Astrocyte (in vitro differentiated cells and primary cell): ENCODE measurements at regions not wholly inside any gene's neighbourhood (a gene's known extent, or its start where the extent isn't known, plus 50 kb on each side); places are given as distances from the start of the nearest gene placed in this dataset.
A peak's percentile ranks its signal among the peaks of the same experiment; 100 is the strongest.

ENCODE experiments used
- DNase-seq: peaks from one replicate; pipeline ENCODE4 v3.0.0-alpha.2; 2010; ENCODE audit warnings: low read depth
- FAIRE-seq: peaks from 2 replicates; lab custom pipeline; 2011; peaks lifted over from hg19 to GRCh38; lab: Jason Lieb, UNC
- H2AFZ ChIP-seq: 2 replicates; pipeline ENCODE4 v1.6.0; 2012; ENCODE audit warnings: low read depth, low read length, inconsistent platforms
- H3K27ac ChIP-seq: 2 replicates; pipeline ENCODE4 v1.5.1; 2011; ENCODE audit warnings: low read depth, low read length, inconsistent platforms
- H3K27me3 ChIP-seq: 2 replicates; pipeline ENCODE4 v1.6.0; 2011; ENCODE audit warnings: low read length, inconsistent platforms; ENCODE audit not compliant: insufficient read depth
- H3K36me3 ChIP-seq: 2 replicates; pipeline ENCODE4 v1.5.1; 2011; ENCODE audit warnings: low read length, inconsistent platforms; ENCODE audit not compliant: insufficient read depth
- H3K4me1 ChIP-seq: 2 replicates; pipeline ENCODE4 v1.5.1; 2011; ENCODE audit warnings: low read length, inconsistent platforms; ENCODE audit not compliant: insufficient read depth
- H3K4me2 ChIP-seq: 2 replicates; pipeline ENCODE4 v1.6.0; 2012; ENCODE audit warnings: low read length, inconsistent platforms
- H3K4me3 ChIP-seq: 2 replicates; pipeline ENCODE4 v1.5.1; 2011; ENCODE audit warnings: low read depth, mild to moderate bottlenecking, low read length, inconsistent platforms; ENCODE audit not compliant: insufficient read depth
- H3K79me2 ChIP-seq: 2 replicates; pipeline ENCODE4 v1.6.0; 2012; ENCODE audit warnings: mild to moderate bottlenecking, low read length, inconsistent platforms; ENCODE audit not compliant: insufficient read depth
- H3K9ac ChIP-seq: 2 replicates; pipeline ENCODE4 v1.6.0; 2012; ENCODE audit warnings: mild to moderate bottlenecking, low read length, inconsistent platforms
- H3K9me3 ChIP-seq: 2 replicates; pipeline ENCODE4 v1.5.1; 2012; ENCODE audit warnings: low read depth, mild to moderate bottlenecking, low read length, inconsistent platforms; ENCODE audit not compliant: insufficient read depth
- H4K20me1 ChIP-seq: 2 replicates; pipeline ENCODE4 v1.6.0; 2012; ENCODE audit warnings: low read length, inconsistent platforms; ENCODE audit not compliant: insufficient read depth
- H3K27ac Mint-ChIP-seq: one replicate; pipeline ENCODE4 v1.8.0; 2021; ENCODE audit warnings: mild to moderate bottlenecking, mixed read lengths; ENCODE audit not compliant: unreplicated experiment
- H3K27me3 Mint-ChIP-seq: one replicate; pipeline ENCODE4 v1.8.0; 2021; ENCODE audit warnings: low read depth, mixed read lengths; ENCODE audit not compliant: unreplicated experiment
- H3K36me3 Mint-ChIP-seq: one replicate; pipeline ENCODE4 v1.8.0; 2021; ENCODE audit warnings: low read depth, mixed read lengths; ENCODE audit not compliant: unreplicated experiment
- H3K4me1 Mint-ChIP-seq: one replicate; pipeline ENCODE4 v1.8.0; 2021; ENCODE audit warnings: low read depth, mixed read lengths; ENCODE audit not compliant: unreplicated experiment
- H3K4me3 Mint-ChIP-seq: one replicate; pipeline ENCODE4 v1.8.0; 2021; ENCODE audit warnings: mild to moderate bottlenecking, moderate library complexity, mixed read lengths; ENCODE audit not compliant: unreplicated experiment
- H3K9me3 Mint-ChIP-seq: one replicate; pipeline ENCODE4 v1.8.0; 2021; ENCODE audit warnings: mild to moderate bottlenecking, mixed read lengths; ENCODE audit not compliant: unreplicated experiment
- CTCF ChIP-seq: IDR thresholded peaks from 2 replicates; pipeline ENCODE4 v1.5.1; 2011; ENCODE audit warnings: low read depth, mild to moderate bottlenecking, inconsistent platforms, low read length, moderate library complexity; ENCODE audit not compliant: insufficient read depth
- EZH2 ChIP-seq: IDR thresholded peaks from 2 replicates; pipeline ENCODE4 v1.6.1; 2012; ENCODE audit warnings: mild to moderate bottlenecking, low read length, inconsistent platforms; ENCODE audit not compliant: insufficient read depth

DNA sequence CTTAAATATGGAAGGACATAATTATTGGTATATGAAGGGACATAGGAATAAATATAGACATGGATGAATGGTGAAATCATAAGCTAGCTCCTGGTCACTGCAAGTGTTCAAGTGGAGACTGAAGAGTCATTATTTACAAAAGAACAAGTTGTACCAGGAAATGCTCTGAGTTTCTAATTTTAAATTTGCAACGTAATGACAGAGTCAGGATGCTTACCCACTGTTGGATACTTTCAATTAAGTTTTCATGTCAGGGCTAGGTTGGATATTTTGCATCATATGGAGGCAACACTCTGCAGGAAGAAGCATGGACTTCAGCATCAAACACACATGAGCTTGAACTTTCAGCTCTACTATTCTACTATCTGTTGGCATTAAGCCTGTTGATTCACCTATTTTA lies 499.6 kb upstream of the C1orf87 start:
- no peak for DNase-seq
- Histone ChIP-seq H3K27ac (no peak overlapping the region), H3K4me1 (peaks cover 13% of the 10 kb centered on the region), H3K27me3 (no peaks in the 10 kb centered on the region), H3K9ac (no peak overlapping the region), H3K4me2 (peak overlapping the region; percentile 55), H2AFZ (no peak overlapping the region), H4K20me1 (no peaks in the 10 kb centered on the region), H3K79me2 (no peaks in the 10 kb centered on the region), H3K36me3 (no peaks in the 10 kb centered on the region), H3K9me3 (no peaks in the 10 kb centered on the region), H3K4me3 (no peak overlapping the region)
- no peak overlapping the region for H3K4me3 Mint-ChIP-seq
- no peak for FAIRE-seq
- H3K27ac Mint-ChIP-seq: no peak overlapping the region
- TF ChIP-seq CTCF (no peak), EZH2 (no peak)
- no peaks in the 10 kb centered on the region for H3K9me3 Mint-ChIP-seq
- peaks cover 15% of the 10 kb centered on the region for H3K4me1 Mint-ChIP-seq
- H3K27me3 Mint-ChIP-seq: peaks cover 4% of the 10 kb centered on the region
- no peaks in the 10 kb centered on the region for H3K36me3 Mint-ChIP-seq

- no peaks in the 10 kb centered on the region for H3K79me2 ChIP-seq
- no peak overlapping the region for H3K27ac Mint-ChIP-seq
- no peaks in the 10 kb centered on the region for H4K20me1 ChIP-seq
- H3K4me3 ChIP-seq: no peak overlapping the region
- peaks cover 15% of the 10 kb centered on the region for H3K4me1 Mint-ChIP-seq
- no peak overlapping the region for H3K4me2 ChIP-seq
- H3K36me3 ChIP-seq: no peaks in the 10 kb centered on the region
- H3K9ac ChIP-seq: no peak overlapping the region
- H3K4me3 Mint-ChIP-seq: no peak overlapping the region
- no peaks in the 10 kb centered on the region for H3K27me3 Mint-ChIP-seq
- no peak overlapping the region for H2AFZ ChIP-seq
- no peaks in the 10 kb centered on the region for H3K36me3 Mint-ChIP-seq
- no peak overlapping the region for H3K27ac ChIP-seq
- H3K4me1 ChIP-seq: peaks cover 13% of the 10 kb centered on the region
- TF ChIP-seq CTCF: no peak
- no peak for TF ChIP-seq EZH2
- FAIRE-seq (no peak), DNase-seq (no peak)
- H3K9me3 ChIP-seq: no peaks in the 10 kb centered on the region
- H3K27me3 ChIP-seq: no peaks in the 10 kb centered on the region
- H3K9me3 Mint-ChIP-seq: no peaks in the 10 kb centered on the region
Measured at GRCh38 chr1:60572378-60572777, 498.8 kb upstream of the C1orf87 start.

DNA sequence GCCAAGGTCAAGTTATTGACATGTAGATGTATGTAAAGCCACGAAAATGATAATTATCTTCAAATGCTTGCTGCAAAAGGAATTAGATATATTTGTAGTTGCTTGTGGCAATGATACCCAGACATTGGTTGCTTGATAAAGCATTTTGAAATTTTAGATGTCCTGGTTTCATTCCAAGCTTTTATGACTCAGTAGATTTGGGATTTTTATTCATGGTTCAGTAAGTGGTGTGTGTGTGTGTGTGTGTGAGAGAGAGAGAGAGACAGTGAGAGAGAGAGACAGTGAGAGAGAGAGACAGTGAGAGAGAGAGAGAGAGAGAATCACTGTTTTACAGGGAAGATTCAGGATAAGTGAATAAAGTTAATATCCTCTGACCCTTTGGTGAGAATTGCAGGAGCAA lies 498.2 kb upstream of the C1orf87 start:
- FAIRE-seq: no peak
- no peak overlapping the region for H3K9ac ChIP-seq
- Mint-ChIP-seq H3K4me1 (peaks cover 15% of the 10 kb centered on the region), H3K4me3 (no peak overlapping the region), H3K27me3 (no peaks in the 10 kb centered on the region), H3K9me3 (no peaks in the 10 kb centered on the region), H3K36me3 (no peaks in the 10 kb centered on the region), H3K27ac (no peak overlapping the region)
- H3K79me2 ChIP-seq: no peaks in the 10 kb centered on the region
- H3K27ac ChIP-seq: no peak overlapping the region
- H3K9me3 ChIP-seq: no peaks in the 10 kb centered on the region
- TF ChIP-seq EZH2: no peak
- TF ChIP-seq CTCF: no peak
- no peaks in the 10 kb centered on the region for H4K20me1 ChIP-seq
- H3K27me3 ChIP-seq: no peaks in the 10 kb centered on the region
- no peak overlapping the region for H2AFZ ChIP-seq
- no peaks in the 10 kb centered on the region for H3K36me3 ChIP-seq
- DNase-seq: peak; percentile 73
- peaks cover 13% of the 10 kb centered on the region for H3K4me1 ChIP-seq
- H3K4me2 ChIP-seq: no peak overlapping the region
- H3K4me3 ChIP-seq: no peak overlapping the region
